Endothelial cell of umbilical vein (primary cell): ENCODE measurements at regions not wholly inside any gene's neighbourhood (a gene's known extent, or its start where the extent isn't known, plus 50 kb on each side); places are given as distances from the start of the nearest gene placed in this dataset.

Source experiments
- BruUV-seq: library from RNA; stranded (reverse); fragments of 400-500 nt; replicated peaks from 2 replicates; lab custom pipeline; 2021; lab: Mats Ljungman, UMichigan
- CTCF ChIA-PET: fragments of 300-600, 350-600 bp; sonication (Branson Sonifier 250); formaldehyde crosslinking; loops from one replicate; lab custom pipeline; 2021; ENCODE audit warnings: antibody characterized with exemption, inconsistent platforms; lab: Charles Lee
- POLR2A ChIA-PET: fragments of 300-600, 350-600 bp; sonication (Branson Sonifier 250); formaldehyde crosslinking; loops from one replicate; lab custom pipeline; 2021; ENCODE audit warnings: antibody characterized with exemption, inconsistent platforms; lab: Charles Lee
- DNase-seq: peaks from one replicate; pipeline ENCODE4 v3.0.0-alpha.2; 2011; ENCODE audit warnings: low read depth, low spot score
- FAIRE-seq: peaks from 2 replicates; lab custom pipeline; 2011; peaks lifted over from hg19 to GRCh38; lab: Jason Lieb, UNC
- H2AFZ ChIP-seq: 2 replicates; pipeline ENCODE4 v1.6.0; 2012; ENCODE audit warnings: low read depth, low read length, control low read depth, inconsistent platforms
- H3K27ac ChIP-seq: 2 replicates; pipeline ENCODE4 v1.5.1; 2011; ENCODE audit warnings: low read depth, mild to moderate bottlenecking, control low read depth, low read length, moderate library complexity; ENCODE audit not compliant: insufficient read depth
- H3K27me3 ChIP-seq, 2 experiments: 2 replicates each; pipeline versions ENCODE4 v1.6.0 to v1.6.1; 2011; ENCODE audit warnings: low read length in 2 of 2, mixed read lengths in 1 of 2; ENCODE audit not compliant: control insufficient read depth in 2 of 2, insufficient read depth in 2 of 2
- H3K36me3 ChIP-seq, 2 experiments: 2 replicates in 1 of 2; 3 replicates in 1 of 2; pipeline ENCODE4 v1.5.1; 2011; ENCODE audit warnings: low read length in 2 of 2, mild to moderate bottlenecking in 1 of 2, moderate library complexity in 1 of 2; ENCODE audit not compliant: control insufficient read depth in 2 of 2, insufficient read depth in 2 of 2; ENCODE audit errors: extremely low read depth in 1 of 2
- H3K4me1 ChIP-seq: 3 replicates; pipeline ENCODE4 v1.5.1; 2011; ENCODE audit warnings: mild to moderate bottlenecking, low read length; ENCODE audit not compliant: control insufficient read depth, insufficient read depth; ENCODE audit errors: extremely low read depth
- H3K4me2 ChIP-seq: 2 replicates; pipeline ENCODE4 v1.6.1; 2011; ENCODE audit warnings: low read length, control low read depth, mixed read lengths; ENCODE audit not compliant: insufficient read depth
- H3K4me3 ChIP-seq, 3 experiments: fragments of 200-600 bp in 1 of 3; sonication (generic), shearing (Covaris generic) in 1 of 3; replicated peaks in 1 of 3; 2 replicates each; pipeline ENCODE4 v1.5.1; 2011 to 2016; ENCODE audit warnings: control low read depth in 3 of 3, low read length in 3 of 3, mild to moderate bottlenecking in 2 of 3, inconsistent platforms in 1 of 3, low read depth in 1 of 3, moderate library complexity in 1 of 3; ENCODE audit not compliant: insufficient read depth in 1 of 3
- H3K79me2 ChIP-seq: 2 replicates; pipeline ENCODE4 v1.6.0; 2012; ENCODE audit warnings: low read length, inconsistent platforms; ENCODE audit not compliant: control insufficient read depth, insufficient read depth
- H3K9ac ChIP-seq: replicated peaks from 2 replicates; pipeline ENCODE3; 2011; ENCODE audit warnings: low read length, control low read depth; ENCODE audit not compliant: insufficient read depth; ENCODE audit errors: extremely low read depth
- H3K9me1 ChIP-seq: replicated peaks from 3 replicates; pipeline ENCODE4 v1.6.0; 2011; ENCODE audit warnings: mild to moderate bottlenecking, low read length; ENCODE audit not compliant: control insufficient read depth, insufficient read depth; ENCODE audit errors: extremely low read depth
- H3K9me3 ChIP-seq: replicated peaks from 2 replicates; pipeline ENCODE4 v1.5.1; 2012; ENCODE audit warnings: low read length, inconsistent platforms; ENCODE audit not compliant: control insufficient read depth, insufficient read depth
- H4K20me1 ChIP-seq: replicated peaks from 2 replicates; pipeline ENCODE3; 2011; ENCODE audit warnings: mild to moderate bottlenecking, low read length; ENCODE audit not compliant: control insufficient read depth, insufficient read depth; ENCODE audit errors: extremely low read depth
- EZH2 ChIP-seq: IDR thresholded peaks from 2 replicates; pipeline ENCODE4 v1.6.1; 2012; ENCODE audit warnings: borderline replicate concordance, low read depth, mild to moderate bottlenecking, moderate library complexity, low read length, inconsistent platforms; ENCODE audit not compliant: severe bottlenecking
- FOS ChIP-seq: IDR thresholded peaks from 2 replicates; pipeline ENCODE4 v1.6.1; 2011; ENCODE audit warnings: mild to moderate bottlenecking, low read length, moderate library complexity, borderline replicate concordance; ENCODE audit not compliant: insufficient read depth
- GATA2 ChIP-seq: IDR thresholded peaks from 2 replicates; pipeline ENCODE4 v1.7.0; 2011; ENCODE audit warnings: low read depth, mild to moderate bottlenecking, moderate library complexity, mixed read lengths, low read length; ENCODE audit not compliant: insufficient read length, insufficient read depth
- JUN ChIP-seq: IDR thresholded peaks from 2 replicates; pipeline ENCODE4 v1.6.1; 2011; ENCODE audit warnings: borderline replicate concordance, low read depth; ENCODE audit not compliant: insufficient read length, insufficient read depth
- MYC ChIP-seq: IDR thresholded peaks from one replicate; pipeline ENCODE4 v1.6.1; 2011; ENCODE audit warnings: mild to moderate bottlenecking, low read depth, low read length
- POLR2A ChIP-seq: IDR thresholded peaks from 2 replicates; pipeline ENCODE4 v1.6.1; 2012; ENCODE audit warnings: low read depth, mild to moderate bottlenecking, control low read depth, low read length
- POLR2AphosphoS5 ChIP-seq: IDR thresholded peaks from 2 replicates; pipeline ENCODE4 v1.6.1; 2012; ENCODE audit warnings: low read depth, mild to moderate bottlenecking, control low read depth, low read length, moderate library complexity; ENCODE audit not compliant: insufficient read depth
- dilution Hi-C: fragments of 300-500 bp; cut with MboI; formaldehyde crosslinking; loops from one replicate; pipeline ENCODE4 v1.15.0; 2019; ENCODE audit warnings: low sequenced_read_pairs; ENCODE audit not compliant: extremely low pct_ligation_motif_present
- intact Hi-C: fragments of 100-400 bp; cut with micrococcal nuclease; formaldehyde crosslinking; loops from one replicate; pipeline ENCODE4 v1.10.0; 2022
- TF ChIP-seq, protein P1 (sequence below), 2 donors: IDR thresholded peaks; 1 replicate in 1 of 2; 2 replicates in 1 of 2; pipeline ENCODE4 v1.5.1; 2011; ENCODE audit warnings: low read length in 2 of 2, mild to moderate bottlenecking in 2 of 2, moderate library complexity in 2 of 2, control low read depth in 1 of 2, inconsistent platforms in 1 of 2, low read depth in 1 of 2; ENCODE audit not compliant: insufficient read depth in 1 of 2; ENCODE audit errors: extremely low read depth in 1 of 2
- TF ChIP-seq, protein P2 (sequence below): IDR thresholded peaks from 2 replicates; pipeline ENCODE4 v1.6.1; 2011; ENCODE audit not compliant: insufficient read depth, insufficient read length

DNA sequence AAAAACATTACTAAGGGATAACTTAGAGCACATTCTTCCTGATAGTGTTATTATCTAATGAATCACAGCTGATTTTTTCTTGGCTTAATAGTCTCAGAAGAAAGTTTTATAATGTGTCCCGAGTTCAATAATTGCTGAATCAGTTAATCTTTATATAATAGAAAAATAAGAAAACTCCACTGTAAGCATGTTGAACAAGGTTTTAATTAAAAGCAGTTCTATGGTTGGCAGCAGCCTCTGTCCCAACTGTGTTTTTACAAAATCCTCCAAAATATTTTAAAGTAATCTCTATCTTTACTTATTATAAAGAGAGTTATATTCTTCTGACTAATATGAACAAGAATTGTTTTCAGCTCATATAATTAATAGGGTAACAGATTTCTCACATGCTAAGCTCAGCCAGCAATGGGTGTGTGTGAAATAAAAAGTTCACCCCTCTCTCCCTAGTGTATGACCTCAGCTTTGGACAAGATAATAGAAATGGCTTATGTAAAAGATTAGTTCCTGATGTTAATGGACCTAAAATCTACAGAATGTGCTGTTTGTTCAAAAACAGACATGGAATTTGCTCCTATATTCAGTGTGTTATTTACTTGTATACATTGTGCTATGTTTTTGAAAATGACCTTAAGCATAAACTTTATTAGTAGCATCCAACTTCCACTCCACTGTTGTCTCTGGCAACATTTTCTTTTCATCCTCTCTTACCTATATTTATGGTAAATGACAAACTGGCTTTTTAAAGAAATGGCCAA lies 67.1 kb upstream of the DCN start:
- CTCF ChIA-PET, result interaction anchor here (1.2 kb wide), 1 partner anchor 11 kb away, joined by 3 read pairs; no protein-coding TSS in a partner anchor
- H4K20me1 ChIP-seq, result no peaks in the 10 kb centered on the region
- H3K4me1 ChIP-seq, result no peaks in the 10 kb centered on the region
- H3K27me3 ChIP-seq, result no peaks in the 10 kb centered on the region
- FAIRE-seq, result no peak
- no peak for DNase-seq
- no peak overlapping the region for H3K27ac ChIP-seq
- H3K9me3 ChIP-seq, result no peaks in the 10 kb centered on the region
- dilution Hi-C loops, result no loop called here
- H3K9ac ChIP-seq, result no peak overlapping the region
- BruUV-seq, result no TSS peak
- POLR2A ChIA-PET, result no interaction called here
- no peak overlapping the region for H3K4me2 ChIP-seq
- intact Hi-C loops, result no loop called here
- H2AFZ ChIP-seq, result no peak overlapping the region
- no peak overlapping the region for H3K4me3 ChIP-seq
- H3K9me1 ChIP-seq, result no peaks in the 10 kb centered on the region
- TF ChIP-seq GATA2 (no peak), FOS (no peak), POLR2AphosphoS5 (no peak), JUN (no peak), POLR2A (no peak), MYC (no peak), EZH2 (no peak)
- TF ChIP-seq, protein P1, sequence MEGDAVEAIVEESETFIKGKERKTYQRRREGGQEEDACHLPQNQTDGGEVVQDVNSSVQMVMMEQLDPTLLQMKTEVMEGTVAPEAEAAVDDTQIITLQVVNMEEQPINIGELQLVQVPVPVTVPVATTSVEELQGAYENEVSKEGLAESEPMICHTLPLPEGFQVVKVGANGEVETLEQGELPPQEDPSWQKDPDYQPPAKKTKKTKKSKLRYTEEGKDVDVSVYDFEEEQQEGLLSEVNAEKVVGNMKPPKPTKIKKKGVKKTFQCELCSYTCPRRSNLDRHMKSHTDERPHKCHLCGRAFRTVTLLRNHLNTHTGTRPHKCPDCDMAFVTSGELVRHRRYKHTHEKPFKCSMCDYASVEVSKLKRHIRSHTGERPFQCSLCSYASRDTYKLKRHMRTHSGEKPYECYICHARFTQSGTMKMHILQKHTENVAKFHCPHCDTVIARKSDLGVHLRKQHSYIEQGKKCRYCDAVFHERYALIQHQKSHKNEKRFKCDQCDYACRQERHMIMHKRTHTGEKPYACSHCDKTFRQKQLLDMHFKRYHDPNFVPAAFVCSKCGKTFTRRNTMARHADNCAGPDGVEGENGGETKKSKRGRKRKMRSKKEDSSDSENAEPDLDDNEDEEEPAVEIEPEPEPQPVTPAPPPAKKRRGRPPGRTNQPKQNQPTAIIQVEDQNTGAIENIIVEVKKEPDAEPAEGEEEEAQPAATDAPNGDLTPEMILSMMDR (IDR thresholded peaks at IDR 0.05; ENCODE audit: extremely low read depth in 1 of 2, insufficient read depth in 1 of 2, low read depth in 1 of 2, low read length in 2 of 2), result no peak
- TF ChIP-seq, protein P2, sequence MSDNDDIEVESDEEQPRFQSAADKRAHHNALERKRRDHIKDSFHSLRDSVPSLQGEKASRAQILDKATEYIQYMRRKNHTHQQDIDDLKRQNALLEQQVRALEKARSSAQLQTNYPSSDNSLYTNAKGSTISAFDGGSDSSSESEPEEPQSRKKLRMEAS, result no peak
- H3K36me3 ChIP-seq, result no peaks in the 10 kb centered on the region
- H3K79me2 ChIP-seq, result no peaks in the 10 kb centered on the region
